GM23338 (cell line): ENCODE measurements at regions not wholly inside any gene's neighbourhood (a gene's known extent, or its start where the extent isn't known, plus 50 kb on each side); places are given as distances from the start of the nearest gene placed in this dataset.
A peak's percentile ranks its signal among the peaks of the same experiment; 100 is the strongest.

Experiments
- CREB1 ChIP-seq: fragments of 250-450 bp; sonication (Bioruptor Pico); IDR thresholded peaks from 2 replicates; pipeline ENCODE4 v1.5.0; 2020; ENCODE audit warnings: low read depth, mild to moderate bottlenecking, moderate library complexity
- CTCF ChIP-seq, 2 experiments: fragments of 200-600 bp in 1 of 2; sonication (generic) in 1 of 2; conservative IDR thresholded peaks; 2 replicates each; pipeline versions ENCODE4 v1.5.1 to v1.6.1; 2016 to 2017; ENCODE audit warnings: antibody characterized with exemption in 2 of 2, low read depth in 2 of 2, mild to moderate bottlenecking in 2 of 2, moderate library complexity in 1 of 2
- EZH2 ChIP-seq: fragments of 200-600 bp; sonication (generic); IDR thresholded peaks from one replicate; pipeline ENCODE4 v1.8.0; 2017; ENCODE audit warnings: antibody characterized with exemption, mild to moderate bottlenecking, low read depth; ENCODE audit not compliant: unreplicated experiment
- EZH2phosphoT487 ChIP-seq: fragments of 200-600 bp; sonication (generic); IDR thresholded peaks from one replicate; pipeline ENCODE4 v1.8.1; 2018; ENCODE audit warnings: antibody characterized with exemption; ENCODE audit not compliant: unreplicated experiment
- JUNB ChIP-seq: IDR thresholded peaks from one replicate; pipeline ENCODE4 v1.6.1; 2016; ENCODE audit warnings: antibody characterized with exemption; ENCODE audit not compliant: unreplicated experiment
- NANOG ChIP-seq: IDR thresholded peaks from 2 replicates; pipeline ENCODE4 v1.6.1; 2016; ENCODE audit warnings: antibody characterized with exemption, borderline replicate concordance
- POLR2AphosphoS5 ChIP-seq: IDR thresholded peaks from 2 replicates; pipeline ENCODE4 v1.6.1; 2016; ENCODE audit warnings: antibody characterized with exemption, low read depth
- STAT1 ChIP-seq: IDR thresholded peaks from one replicate; pipeline ENCODE4 v1.6.1; 2016; ENCODE audit warnings: antibody characterized with exemption; ENCODE audit not compliant: unreplicated experiment
- TF ChIP-seq, protein P1 (sequence below): IDR thresholded peaks from one replicate; pipeline ENCODE4 v1.6.1; 2018; ENCODE audit warnings: antibody characterized with exemption; ENCODE audit not compliant: unreplicated experiment
- TF ChIP-seq, protein P2 (sequence below): IDR thresholded peaks from 2 replicates; pipeline ENCODE4 v1.6.1; 2016; ENCODE audit warnings: antibody characterized with exemption

DNA sequence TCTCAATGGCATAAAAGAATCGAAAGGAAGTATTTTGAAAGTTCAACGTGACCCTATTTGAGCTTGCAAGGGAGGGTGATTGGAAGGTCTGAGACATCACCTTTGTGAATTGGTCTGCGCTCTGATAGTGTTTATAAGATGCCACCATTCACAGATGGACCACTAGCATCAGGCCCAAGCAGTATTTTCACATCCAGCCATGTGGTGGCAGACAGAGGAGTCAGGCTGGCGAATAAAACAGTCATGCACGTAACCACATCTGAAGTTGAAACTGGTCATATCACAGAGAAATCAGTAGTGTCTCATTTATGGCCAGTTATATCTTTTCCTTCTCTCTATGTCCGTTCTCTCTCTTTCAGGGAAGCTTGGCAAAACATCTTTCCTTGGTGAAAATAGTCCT, 170.1 kb upstream of the ONECUT1 start:
- TF ChIP-seq CTCF (conservative IDR thresholded peaks at IDR 0.05; ENCODE audit: low read depth in 2 of 2) (0 out of 4 replicates have a peak, but pooled peaks of 1 of the 2 experiments have one; percentile 10), POLR2AphosphoS5 (no peak), EZH2 (no peak), CREB1 (CRISPR knock-in tag) (no peak), EZH2phosphoT487 (no peak), JUNB (no peak), NANOG (no peak), STAT1 (no peak)
- TF ChIP-seq, protein P1, sequence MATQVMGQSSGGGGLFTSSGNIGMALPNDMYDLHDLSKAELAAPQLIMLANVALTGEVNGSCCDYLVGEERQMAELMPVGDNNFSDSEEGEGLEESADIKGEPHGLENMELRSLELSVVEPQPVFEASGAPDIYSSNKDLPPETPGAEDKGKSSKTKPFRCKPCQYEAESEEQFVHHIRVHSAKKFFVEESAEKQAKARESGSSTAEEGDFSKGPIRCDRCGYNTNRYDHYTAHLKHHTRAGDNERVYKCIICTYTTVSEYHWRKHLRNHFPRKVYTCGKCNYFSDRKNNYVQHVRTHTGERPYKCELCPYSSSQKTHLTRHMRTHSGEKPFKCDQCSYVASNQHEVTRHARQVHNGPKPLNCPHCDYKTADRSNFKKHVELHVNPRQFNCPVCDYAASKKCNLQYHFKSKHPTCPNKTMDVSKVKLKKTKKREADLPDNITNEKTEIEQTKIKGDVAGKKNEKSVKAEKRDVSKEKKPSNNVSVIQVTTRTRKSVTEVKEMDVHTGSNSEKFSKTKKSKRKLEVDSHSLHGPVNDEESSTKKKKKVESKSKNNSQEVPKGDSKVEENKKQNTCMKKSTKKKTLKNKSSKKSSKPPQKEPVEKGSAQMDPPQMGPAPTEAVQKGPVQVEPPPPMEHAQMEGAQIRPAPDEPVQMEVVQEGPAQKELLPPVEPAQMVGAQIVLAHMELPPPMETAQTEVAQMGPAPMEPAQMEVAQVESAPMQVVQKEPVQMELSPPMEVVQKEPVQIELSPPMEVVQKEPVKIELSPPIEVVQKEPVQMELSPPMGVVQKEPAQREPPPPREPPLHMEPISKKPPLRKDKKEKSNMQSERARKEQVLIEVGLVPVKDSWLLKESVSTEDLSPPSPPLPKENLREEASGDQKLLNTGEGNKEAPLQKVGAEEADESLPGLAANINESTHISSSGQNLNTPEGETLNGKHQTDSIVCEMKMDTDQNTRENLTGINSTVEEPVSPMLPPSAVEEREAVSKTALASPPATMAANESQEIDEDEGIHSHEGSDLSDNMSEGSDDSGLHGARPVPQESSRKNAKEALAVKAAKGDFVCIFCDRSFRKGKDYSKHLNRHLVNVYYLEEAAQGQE, result no peak
- TF ChIP-seq, protein P2, sequence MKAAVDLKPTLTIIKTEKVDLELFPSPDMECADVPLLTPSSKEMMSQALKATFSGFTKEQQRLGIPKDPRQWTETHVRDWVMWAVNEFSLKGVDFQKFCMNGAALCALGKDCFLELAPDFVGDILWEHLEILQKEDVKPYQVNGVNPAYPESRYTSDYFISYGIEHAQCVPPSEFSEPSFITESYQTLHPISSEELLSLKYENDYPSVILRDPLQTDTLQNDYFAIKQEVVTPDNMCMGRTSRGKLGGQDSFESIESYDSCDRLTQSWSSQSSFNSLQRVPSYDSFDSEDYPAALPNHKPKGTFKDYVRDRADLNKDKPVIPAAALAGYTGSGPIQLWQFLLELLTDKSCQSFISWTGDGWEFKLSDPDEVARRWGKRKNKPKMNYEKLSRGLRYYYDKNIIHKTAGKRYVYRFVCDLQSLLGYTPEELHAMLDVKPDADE, result no peak
